HG02610 (cell line): ENCODE measurements at regions not wholly inside any gene's neighbourhood (a gene's known extent, or its start where the extent isn't known, plus 50 kb on each side); places are given as distances from the start of the nearest gene placed in this dataset.

Experiments
- ATAC-seq: cut with Tn5 transposase; IDR thresholded peaks from one replicate; pipeline ENCODE4 v1.9.1; 2021; ENCODE audit warnings: mild to moderate bottlenecking, moderate library complexity; ENCODE audit not compliant: unreplicated experiment

- no peak for ATAC-seq
These were observed 184.5 kb upstream of the ATP11B start for GRCh38 chr3:182608832-182609231.

GRCh38 chr3:182609575-182610156 lies 183.6 kb upstream of the ATP11B start:
- no peak for ATAC-seq

GRCh38 chr3:182612332-182612731 lies 181.0 kb upstream of the ATP11B start:
- no peak for ATAC-seq

- no peak for ATAC-seq
These were observed 175.8 kb upstream of the ATP11B start for GRCh38 chr3:182617500-182617899.

- ATAC-seq, result no peak
These were observed 175.1 kb upstream of the ATP11B start for GRCh38 chr3:182618085-182618732.

- no peak for ATAC-seq
These were observed 174.2 kb upstream of the ATP11B start for GRCh38 chr3:182618981-182619591.

- ATAC-seq, result no peak
These were observed 172.4 kb upstream of the ATP11B start for GRCh38 chr3:182620723-182621434.

GRCh38 chr3:182621435-182622240 lies 171.7 kb upstream of the ATP11B start:
- ATAC-seq, result no peak

GRCh38 chr3:182622241-182622545 lies 171.1 kb upstream of the ATP11B start:
- ATAC-seq, result no peak

- no peak for ATAC-seq
These were observed 166.5 kb upstream of the ATP11B start for GRCh38 chr3:182626484-182627467.

- ATAC-seq, result no peak
These were observed 164.8 kb upstream of the ATP11B start for GRCh38 chr3:182628531-182628930.

- no peak for ATAC-seq
These were observed 163.8 kb upstream of the ATP11B start for GRCh38 chr3:182629521-182629920.

GRCh38 chr3:182631183-182632076 lies 161.9 kb upstream of the ATP11B start:
- no peak for ATAC-seq

- no peak for ATAC-seq
These were observed 161.3 kb upstream of the ATP11B start for GRCh38 chr3:182632077-182632393.

- ATAC-seq, result no peak
These were observed 160.1 kb upstream of the ATP11B start for GRCh38 chr3:182633186-182633585.

- no peak for ATAC-seq
These were observed 156.7 kb upstream of the ATP11B start for GRCh38 chr3:182636646-182637045.

GRCh38 chr3:182637350-182638110 lies 155.8 kb upstream of the ATP11B start:
- no peak for ATAC-seq

- ATAC-seq, result peak; percentile 8
These were observed 149.3 kb upstream of the ATP11B start for GRCh38 chr3:182644013-182644412.
